ENCODE measurements at regions not wholly inside any gene's neighbourhood (a gene's known extent, or its start where the extent isn't known, plus 50 kb on each side); places are given as distances from the start of the nearest gene placed in this dataset.
"Not testable (repeated sequence)": the region's sequence is repeated elsewhere in the genome, so short reads cannot be mapped to it uniquely, and the experiment has no call there.

- no peak for DNase-seq (ENCODE audit: low read depth)
These were observed 118.1 kb downstream of the ASB7 start for GRCh38 chr15:100720406-100720967.

DNA sequence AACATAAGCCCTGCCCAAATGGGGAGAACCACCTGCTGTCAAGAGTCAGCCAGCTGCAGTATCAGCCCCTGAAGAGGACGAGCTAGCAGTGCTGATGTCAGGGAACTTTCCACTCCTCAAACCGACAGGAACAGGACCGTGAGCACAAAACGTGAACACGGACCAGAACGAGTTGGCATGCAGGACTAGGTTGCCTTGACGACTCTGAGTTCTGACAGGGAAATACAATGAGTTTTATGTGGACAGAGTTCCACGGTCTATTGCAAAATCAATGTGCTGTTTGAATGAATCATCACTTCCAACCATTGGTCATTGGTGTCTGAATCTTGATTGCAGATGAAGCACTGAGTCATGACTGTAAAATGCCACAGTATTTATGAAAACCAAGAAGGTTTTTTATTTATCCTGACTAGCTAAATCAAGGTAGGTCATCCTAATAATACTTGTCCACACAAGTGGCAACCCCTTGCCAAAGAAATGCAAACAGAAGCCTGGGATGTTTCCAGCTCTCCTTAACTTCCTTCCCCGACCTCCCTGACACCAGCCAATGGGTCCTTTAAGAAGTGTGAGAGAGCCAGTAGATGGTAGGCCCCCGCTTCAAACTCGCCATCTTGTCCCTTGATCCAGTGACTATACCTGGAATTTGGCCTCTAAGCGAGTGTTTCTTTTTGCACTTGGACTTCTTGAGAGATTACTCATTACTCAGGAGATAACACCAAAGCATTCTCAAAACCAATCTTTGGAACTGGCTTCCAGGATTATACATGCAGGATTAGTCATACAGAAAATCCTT lies 119.6 kb downstream of the ASB7 start:
- DNase-seq (ENCODE audit: low read depth): no peak

- no peak for DNase-seq (ENCODE audit: low read depth)
These were observed 120.3 kb downstream of the ASB7 start for GRCh38 chr15:100722551-100723314.

DNA sequence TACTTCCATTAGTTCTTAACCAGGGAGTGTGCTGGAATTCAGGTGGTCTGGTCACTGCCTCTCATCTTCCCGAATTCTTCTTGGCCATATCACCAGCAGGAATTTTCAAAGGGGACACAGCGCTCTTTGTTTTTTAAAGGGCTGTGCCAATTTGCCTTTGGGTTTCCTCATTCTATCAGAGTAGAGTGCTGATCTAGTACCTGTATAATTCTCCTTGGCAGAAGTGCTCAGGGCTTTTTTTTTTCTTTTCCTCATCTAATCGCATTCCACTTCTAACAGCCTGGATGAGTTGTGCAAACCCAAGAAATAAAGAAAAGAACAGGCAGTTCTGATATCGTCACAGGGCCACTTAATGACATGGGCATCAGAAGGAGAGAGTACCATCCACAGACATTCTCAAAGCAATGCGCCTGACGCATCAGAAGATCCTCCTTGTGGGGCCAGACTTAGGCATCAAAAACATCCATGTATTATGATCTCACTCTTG lies 121.0 kb downstream of the ASB7 start:
- no peak for DNase-seq (ENCODE audit: low read depth)

- DNase-seq (ENCODE audit: low read depth): no peak
These were observed 123.0 kb downstream of the ASB7 start for GRCh38 chr15:100725121-100726069.

DNA sequence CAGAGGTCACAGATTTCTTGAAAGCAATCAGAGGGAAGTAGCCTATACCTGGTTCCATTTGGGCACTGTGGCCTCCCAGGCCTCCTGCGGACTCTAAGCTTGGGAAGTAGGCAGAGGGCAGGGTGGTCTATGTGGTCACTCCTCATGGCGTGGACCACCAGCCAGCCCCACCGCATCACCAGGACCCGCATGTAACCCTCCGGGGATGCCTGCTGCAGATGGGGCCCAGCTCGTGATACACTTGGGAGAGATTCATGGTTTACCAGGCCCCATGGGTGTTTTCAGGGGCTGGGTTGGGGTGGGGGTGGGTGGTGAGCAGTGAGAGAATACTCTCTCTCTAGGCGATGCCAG lies 123.7 kb downstream of the ASB7 start:
- no peak for DNase-seq (ENCODE audit: low read depth)

- DNase-seq (ENCODE audit: low read depth): no peak
These were observed 124.2 kb downstream of the ASB7 start for GRCh38 chr15:100726421-100727190.

- no peak for DNase-seq (ENCODE audit: low read depth)
These were observed 125.0 kb downstream of the ASB7 start for GRCh38 chr15:100727291-100727851.

GRCh38 chr15:100728371-100729201 lies 126.2 kb downstream of the ASB7 start:
- no peak for DNase-seq (ENCODE audit: low read depth)

GRCh38 chr15:100729461-100729860 lies 127.1 kb downstream of the ASB7 start:
- no peak for DNase-seq (ENCODE audit: low read depth)

- no peak for DNase-seq (ENCODE audit: low read depth)
These were observed 127.7 kb downstream of the ASB7 start for GRCh38 chr15:100730129-100730528.

- DNase-seq (ENCODE audit: low read depth): no peak
These were observed 128.4 kb downstream of the ASB7 start for GRCh38 chr15:100730655-100731266.

GRCh38 chr15:100731267-100732152 lies 129.1 kb downstream of the ASB7 start:
- DNase-seq (ENCODE audit: low read depth): no peak

DNA sequence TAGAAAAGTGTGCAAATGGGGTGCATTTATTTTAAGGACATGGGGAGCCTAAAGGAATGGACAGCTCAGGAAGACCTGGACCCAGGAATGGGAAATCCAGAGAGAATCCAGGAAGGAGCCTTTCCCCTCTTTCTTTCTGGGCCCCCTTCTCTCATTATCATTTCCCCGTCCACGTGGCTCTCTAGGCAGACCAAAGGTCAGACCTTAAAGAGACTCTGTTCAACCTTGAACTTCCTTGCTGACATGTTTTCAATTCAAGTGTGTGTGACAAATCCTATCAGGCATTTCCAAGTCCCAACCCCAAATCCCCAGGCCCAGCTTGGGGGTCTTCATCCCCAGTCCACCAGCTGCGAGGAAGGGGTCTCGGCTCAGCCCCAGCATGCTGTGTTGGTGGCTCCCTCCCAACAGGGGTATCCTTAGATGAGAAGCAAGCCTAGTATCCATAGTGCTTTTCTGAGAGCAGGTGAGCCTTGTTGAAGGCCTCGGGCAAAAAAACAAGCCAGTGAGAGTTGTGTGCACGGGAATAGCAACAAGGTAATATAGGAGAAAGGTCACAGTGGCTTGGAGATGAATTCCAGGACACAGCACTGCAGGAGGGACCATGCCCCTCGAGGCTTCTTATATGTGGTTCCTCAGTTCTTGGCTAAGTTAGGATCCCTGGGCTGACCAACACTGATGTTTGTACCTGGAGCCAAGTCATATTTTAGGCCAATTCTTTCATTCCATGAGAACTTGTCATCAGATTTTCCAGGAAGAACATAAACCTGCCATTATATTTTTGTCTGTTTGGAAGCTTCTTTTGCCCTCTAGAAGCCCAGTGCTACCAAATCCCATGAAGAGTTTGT lies 130.0 kb downstream of the ASB7 start:
- DNase-seq (ENCODE audit: low read depth): no peak

DNA sequence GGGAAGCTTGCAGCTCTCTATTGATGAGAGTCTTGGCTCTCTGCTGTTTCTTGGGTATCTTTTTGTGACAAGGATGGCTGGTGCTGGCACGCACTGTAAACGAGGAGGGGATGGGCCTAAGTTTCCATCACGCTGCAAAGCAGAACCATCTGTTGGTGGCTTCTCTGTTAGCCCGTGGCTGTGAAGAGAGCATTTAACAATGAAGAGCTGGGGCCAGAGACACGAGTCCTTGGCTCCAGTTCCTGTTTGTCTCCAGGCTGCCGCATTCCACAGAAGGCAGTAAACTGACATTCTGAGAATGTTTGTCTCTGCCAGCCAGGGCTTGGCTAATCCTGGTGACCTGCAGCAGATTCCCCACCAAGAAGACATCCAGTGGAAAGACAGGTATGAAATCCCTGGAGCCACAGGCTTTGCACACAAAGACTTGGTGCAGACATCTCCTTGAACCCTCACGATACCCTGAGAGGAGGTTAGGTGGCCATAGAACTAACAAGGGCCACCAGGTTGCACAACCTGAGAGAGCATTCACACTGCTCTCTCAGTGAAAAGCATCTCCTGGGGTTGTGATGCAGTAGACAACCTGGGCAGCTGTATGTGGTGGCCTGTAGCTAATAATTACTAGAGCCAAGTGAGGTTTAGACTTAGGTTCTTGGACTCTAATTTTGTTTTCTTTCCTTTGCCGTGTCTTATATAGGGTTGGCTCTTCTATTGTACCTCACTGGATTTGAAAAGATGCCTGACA lies 130.9 kb downstream of the ASB7 start:
- DNase-seq (ENCODE audit: low read depth): no peak

DNA sequence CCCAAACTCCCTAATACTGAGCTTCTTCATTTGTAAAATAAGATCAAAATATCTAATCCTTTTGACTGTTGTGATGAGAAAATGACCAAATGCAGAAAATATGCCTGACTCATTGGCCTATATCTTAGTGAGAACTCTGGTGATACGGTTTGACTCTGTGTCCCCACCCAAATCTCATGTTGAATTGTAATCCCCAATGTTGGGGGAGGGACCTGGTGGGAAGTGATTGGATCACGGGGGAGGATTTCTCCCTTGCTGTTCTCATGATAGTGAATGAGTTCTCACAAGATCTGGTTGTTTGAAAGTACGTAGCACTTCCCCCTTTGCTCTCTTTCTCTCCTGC lies 131.4 kb downstream of the ASB7 start:
- not testable (repeated sequence) for DNase-seq (ENCODE audit: low read depth)

GRCh38 chr15:100734586-100734985 lies 132.2 kb downstream of the ASB7 start:
- no peak for DNase-seq (ENCODE audit: low read depth)
